ENCODE measurements at regions not wholly inside any gene's neighbourhood (a gene's known extent, or its start where the extent isn't known, plus 50 kb on each side); places are given as distances from the start of the nearest gene placed in this dataset.

GRCh38 chr7:89605362-89605761, 548.9 kb upstream of the STEAP1 start:
- TF ChIP-seq EZH2phosphoT487 (IDR thresholded peaks at IDR 0.05; ENCODE audit: low read depth) (no peak), CTCF (IDR thresholded peaks at IDR 0.05; ENCODE audit: low read depth, low read length) (no peak)

All from OCI-LY3 (cell line).